IMR-90 (cell line): ENCODE measurements at regions not wholly inside any gene's neighbourhood (a gene's known extent, or its start where the extent isn't known, plus 50 kb on each side); places are given as distances from the start of the nearest gene placed in this dataset.

Experiments used
- ATAC-seq: fragments of 200-7000 bp; cut with Tn5 transposase; 2 replicates; pipeline ENCODE4 v1.9.1; 2020; ENCODE audit warnings: low read depth, mild to moderate bottlenecking, moderate library complexity
- BruUV-seq: library from RNA; stranded (reverse); fragments of 400-500 nt; replicated peaks from 2 replicates; lab custom pipeline; 2021; lab: Mats Ljungman, UMichigan
- CTCF ChIA-PET: fragments of 300-600 bp; formaldehyde crosslinking; extraction: SDS; loops from one replicate; lab custom pipeline; 2021; ENCODE audit warnings: antibody characterized with exemption; lab: Yijun Ruan, JAX
- POLR2A ChIA-PET: fragments of 300-600 bp; sonication (Branson Sonifier 250); formaldehyde crosslinking; loops from one replicate; lab custom pipeline; 2022; ENCODE audit warnings: antibody characterized with exemption; ENCODE audit not compliant: unreplicated experiment; lab: Charles Lee
- DNase-seq: peaks from one replicate; pipeline ENCODE4 v3.0.0; 2013
- H2AFZ ChIP-seq: replicated peaks from 2 replicates; pipeline ENCODE3; 2013; ENCODE audit warnings: low read length, mild to moderate bottlenecking; ENCODE audit not compliant: poor library complexity
- H2AK5ac ChIP-seq: 2 replicates; pipeline ENCODE4 v1.6.1; 2013; ENCODE audit warnings: low read depth, low read length, inconsistent platforms
- H2AK9ac ChIP-seq: replicated peaks from 2 replicates; pipeline ENCODE3; 2013; ENCODE audit warnings: mild to moderate bottlenecking, low read depth, low read length, moderate library complexity; ENCODE audit not compliant: poor library complexity
- H2BK120ac ChIP-seq: 2 replicates; pipeline ENCODE4 v1.6.1; 2013; ENCODE audit warnings: low read depth, low read length, inconsistent platforms
- H2BK15ac ChIP-seq: 3 replicates; pipeline ENCODE4 v1.6.1; 2013; ENCODE audit warnings: low read depth, low read length, inconsistent platforms
- H2BK20ac ChIP-seq: 2 replicates; pipeline ENCODE4 v1.6.1; 2013; ENCODE audit warnings: low read depth, mild to moderate bottlenecking, inconsistent platforms, low read length, moderate library complexity
- H2BK5ac ChIP-seq: 2 replicates; pipeline ENCODE4 v1.6.1; 2013; ENCODE audit warnings: mild to moderate bottlenecking, low read depth, low read length, inconsistent platforms; ENCODE audit not compliant: poor library complexity, severe bottlenecking
- H3K14ac ChIP-seq: replicated peaks from 2 replicates; pipeline ENCODE4 v1.6.1; 2013; ENCODE audit warnings: low read depth, low read length, inconsistent platforms
- H3K18ac ChIP-seq: 2 replicates; pipeline ENCODE4 v1.6.1; 2013; ENCODE audit warnings: low read depth, low read length, control low read depth
- H3K23ac ChIP-seq: 2 replicates; pipeline ENCODE4 v1.6.1; 2013; ENCODE audit warnings: low read depth, low read length, inconsistent platforms
- H3K27ac ChIP-seq: 2 replicates; pipeline ENCODE4 v1.5.1; 2013; ENCODE audit warnings: mild to moderate bottlenecking, control low read depth, low read length; ENCODE audit not compliant: insufficient read depth
- H3K27me3 ChIP-seq: 2 replicates; pipeline ENCODE4 v1.6.1; 2013; ENCODE audit warnings: low read length; ENCODE audit not compliant: control insufficient read depth, insufficient read depth
- H3K36me3 ChIP-seq: 2 replicates; pipeline ENCODE4 v1.6.1; 2013; ENCODE audit warnings: low read length, mixed read lengths; ENCODE audit not compliant: control insufficient read depth, insufficient read depth
- H3K4ac ChIP-seq: 2 replicates; pipeline ENCODE4 v1.6.1; 2013; ENCODE audit warnings: low read depth, low read length, inconsistent platforms
- H3K4me1 ChIP-seq: 2 replicates; pipeline ENCODE4 v1.6.1; 2013; ENCODE audit warnings: low read length, mixed read lengths; ENCODE audit not compliant: control insufficient read depth, insufficient read depth
- H3K4me2 ChIP-seq: 2 replicates; pipeline ENCODE4 v1.6.1; 2013; ENCODE audit warnings: low read depth, mild to moderate bottlenecking, control low read depth, low read length, moderate library complexity
- H3K4me3 ChIP-seq: 2 replicates; pipeline ENCODE4 v1.5.1; 2013; ENCODE audit warnings: low read depth, mild to moderate bottlenecking, control low read depth, low read length, moderate library complexity; ENCODE audit not compliant: insufficient read depth
- H3K56ac ChIP-seq: 2 replicates; pipeline ENCODE4 v1.6.1; 2013; ENCODE audit warnings: low read length, inconsistent platforms; ENCODE audit not compliant: insufficient read depth; ENCODE audit errors: extremely low read depth
- H3K79me1 ChIP-seq, 2 experiments: 2 replicates each; pipeline ENCODE4 v1.6.1; 2013; ENCODE audit warnings: low read length in 2 of 2, inconsistent platforms in 1 of 2, low read depth in 1 of 2
- H3K9ac ChIP-seq: 2 replicates; pipeline ENCODE4 v1.6.1; 2013; ENCODE audit warnings: low read depth, low read length, control low read depth
- H3K9me1 ChIP-seq: 2 replicates; pipeline ENCODE4 v1.6.1; 2013; ENCODE audit warnings: low read length, inconsistent platforms; ENCODE audit not compliant: insufficient read depth
- H3K9me3 ChIP-seq: 2 replicates; pipeline ENCODE4 v1.6.1; 2013; ENCODE audit warnings: low read length; ENCODE audit not compliant: control insufficient read depth, insufficient read depth
- H4K20me1 ChIP-seq: 2 replicates; pipeline ENCODE4 v1.6.1; 2013; ENCODE audit warnings: low read length, inconsistent platforms; ENCODE audit not compliant: insufficient read depth
- H4K5ac ChIP-seq: 2 replicates; pipeline ENCODE4 v1.6.1; 2013; ENCODE audit warnings: mild to moderate bottlenecking, low read depth, low read length, control low read depth
- H4K8ac ChIP-seq, 2 experiments: 2 replicates each; pipeline ENCODE4 v1.6.1; 2013; ENCODE audit warnings: low read depth in 2 of 2, low read length in 2 of 2, control low read depth in 1 of 2, inconsistent platforms in 1 of 2
- H4K91ac ChIP-seq: 2 replicates; pipeline ENCODE4 v1.6.1; 2013; ENCODE audit warnings: low read depth, low read length, inconsistent platforms; ENCODE audit not compliant: insufficient read depth
- BHLHE40 ChIP-seq: fragments of 150-350 bp; IDR thresholded peaks from 2 replicates; pipeline ENCODE4 v1.6.1; 2016; ENCODE audit warnings: mild to moderate bottlenecking, low read depth, low read length
- ELK1 ChIP-seq: fragments of 150-350 bp; IDR thresholded peaks from 2 replicates; pipeline ENCODE4 v1.6.1; 2016; ENCODE audit warnings: low read depth, mild to moderate bottlenecking, low read length, moderate library complexity, borderline replicate concordance
- FOS ChIP-seq: fragments of 150-350 bp; IDR thresholded peaks from 2 replicates; pipeline ENCODE4 v1.6.1; 2016; ENCODE audit warnings: low read depth, low read length
- MXI1 ChIP-seq: IDR thresholded peaks from 2 replicates; pipeline ENCODE4 v1.6.1; 2012; ENCODE audit warnings: low read depth, mild to moderate bottlenecking, low read length, moderate library complexity, borderline replicate concordance
- NFE2L2 ChIP-seq: fragments of 150-350 bp; IDR thresholded peaks from 2 replicates; pipeline ENCODE4 v1.6.1; 2016; ENCODE audit warnings: low read depth, mild to moderate bottlenecking, low read length
- POLR2A ChIP-seq: IDR thresholded peaks from 2 replicates; pipeline ENCODE4 v1.6.1; 2012; ENCODE audit warnings: mild to moderate bottlenecking, low read depth, low read length
- RCOR1 ChIP-seq: IDR thresholded peaks from 2 replicates; pipeline ENCODE4 v1.6.1; 2012; ENCODE audit warnings: mild to moderate bottlenecking, low read length, improper control_type of control experiment; ENCODE audit not compliant: insufficient replicate concordance
- WGBS, 2 experiments: methylation state at CpG; one replicate each; pipeline versions ENCODE4 v1.1.5 to v1.1.7; 2013; ENCODE audit warnings: missing lambda C conversion rate in 2 of 2; ENCODE audit not compliant: insufficient read length in 1 of 2; ENCODE audit errors: extremely low coverage in 2 of 2; 5-methylcytosine and 5-hydroxymethylcytosine counted together
- dilution Hi-C: fragments of 300-500 bp; cut with HindIII; formaldehyde crosslinking; loops from one replicate; pipeline ENCODE4 v1.14.3; 2018; ENCODE audit warnings: low sequenced_read_pairs; ENCODE audit not compliant: unreplicated experiment
- in situ Hi-C: fragments of 300-500 bp; cut with MboI; formaldehyde crosslinking; loops from 3 replicates; pipeline ENCODE4 v1.14.3; 2019; ENCODE audit warnings: low sequenced_read_pairs, inconsistent platforms, mixed read lengths
- intact Hi-C: fragments of 100-400 bp; cut with micrococcal nuclease; formaldehyde crosslinking; loops from 2 replicates; pipeline ENCODE4 v1.10.0; 2022

GRCh38 chr2:128605931-128606330 lies 287.3 kb upstream of the HS6ST1 start:
- H3K27me3 ChIP-seq: no peaks in the 10 kb centered on the region
- H2AFZ ChIP-seq: no peak overlapping the region
- BruUV-seq: no TSS peak
- no peak overlapping the region for H2AK5ac ChIP-seq
- no peaks in the 10 kb centered on the region for H3K9me1 ChIP-seq
- no peak overlapping the region for H3K9ac ChIP-seq
- no peak overlapping the region for H2BK20ac ChIP-seq
- H3K4me3 ChIP-seq: no peak overlapping the region
- H2BK15ac ChIP-seq: no peak overlapping the region
- no peaks in the 10 kb centered on the region for H3K36me3 ChIP-seq
- H3K4ac ChIP-seq: no peak overlapping the region
- CTCF ChIA-PET: no interaction called here
- H2BK5ac ChIP-seq: no peak overlapping the region
- WGBS, 2 experiments: 80% methylated on average over 2 of the region's 13 CpGs; no CpG with 5 or more reads in 1 of the 2 experiments
- H3K23ac ChIP-seq: no peak overlapping the region
- no peak overlapping the region for H3K56ac ChIP-seq
- dilution Hi-C loops: no loop called here
- H3K4me2 ChIP-seq: no peak overlapping the region
- H4K20me1 ChIP-seq: no peaks in the 10 kb centered on the region
- H4K91ac ChIP-seq: no peak overlapping the region
- H4K8ac ChIP-seq: no peak overlapping the region
- TF ChIP-seq BHLHE40: no peak
- no peak for TF ChIP-seq RCOR1
- no peak for TF ChIP-seq MXI1
- TF ChIP-seq ELK1: no peak
- no peak for TF ChIP-seq FOS
- no peak for TF ChIP-seq NFE2L2
- no peak for TF ChIP-seq POLR2A
- intact Hi-C loops: no loop called here
- no peak for DNase-seq
- ATAC-seq: no peak
- H3K9me3 ChIP-seq: no peaks in the 10 kb centered on the region
- H4K5ac ChIP-seq: no peak overlapping the region
- in situ Hi-C loops: no loop called here
- no peak overlapping the region for H3K27ac ChIP-seq
- no peak overlapping the region for H3K14ac ChIP-seq
- H2AK9ac ChIP-seq: no peak overlapping the region
- no peaks in the 10 kb centered on the region for H3K4me1 ChIP-seq
- no peak overlapping the region for H3K18ac ChIP-seq
- no peak overlapping the region for H2BK120ac ChIP-seq
- H3K79me1 ChIP-seq: no peaks in the 10 kb centered on the region
- POLR2A ChIA-PET: no interaction called here
